OCI-LY7 (cell line): ENCODE measurements at regions not wholly inside any gene's neighbourhood (a gene's known extent, or its start where the extent isn't known, plus 50 kb on each side); places are given as distances from the start of the nearest gene placed in this dataset.

ENCODE experiments used
- BruUV-seq: library from RNA; stranded (reverse); fragments of 400-500 nt; replicated peaks from 2 replicates; lab custom pipeline; 2021; lab: Mats Ljungman, UMichigan
- CTCF ChIA-PET: fragments of 300-600 bp; sonication (Branson Sonifier 250); formaldehyde crosslinking; loops from one replicate; lab custom pipeline; 2022; ENCODE audit warnings: antibody characterized with exemption; ENCODE audit not compliant: unreplicated experiment; lab: Charles Lee
- POLR2A ChIA-PET: fragments of 300-600 bp; sonication (Branson Sonifier 250); formaldehyde crosslinking; loops from one replicate; lab custom pipeline; 2022; ENCODE audit warnings: antibody characterized with exemption; lab: Charles Lee
- DNase-seq: peaks from one replicate; pipeline ENCODE4 v3.0.0-alpha.2; 2015; ENCODE audit warnings: low spot score
- H2AFZ ChIP-seq: fragments of 200-600 bp; sonication (generic), shearing (Covaris generic); 2 replicates; pipeline ENCODE4 v1.6.1; 2014; ENCODE audit warnings: mild to moderate bottlenecking, antibody characterized with exemption, low read length, moderate library complexity
- H3K27ac ChIP-seq: fragments of 200-600 bp; sonication (generic); 2 replicates; pipeline ENCODE4 v1.5.1; 2014; ENCODE audit warnings: mixed run types, low read depth, mild to moderate bottlenecking, moderate library complexity, low read length, inconsistent platforms; ENCODE audit not compliant: poor library complexity, severe bottlenecking
- H3K36me3 ChIP-seq: fragments of 200-600 bp; sonication (generic); 2 replicates; pipeline ENCODE4 v1.6.1; 2014; ENCODE audit warnings: mild to moderate bottlenecking, antibody characterized with exemption, low read length, moderate library complexity, mixed read lengths; ENCODE audit not compliant: insufficient read depth
- H3K4me1 ChIP-seq: fragments of 200-600 bp; sonication (generic); 2 replicates; pipeline ENCODE4 v1.5.1; 2014; ENCODE audit warnings: mild to moderate bottlenecking, low read length; ENCODE audit not compliant: insufficient read depth, poor library complexity, severe bottlenecking
- H3K4me2 ChIP-seq: fragments of 200-600 bp; sonication (generic); 2 replicates; pipeline ENCODE4 v1.6.1; 2014; ENCODE audit warnings: mild to moderate bottlenecking, low read length
- H3K4me3 ChIP-seq: fragments of 200-600 bp; sonication (generic); 2 replicates; pipeline ENCODE4 v1.5.1; 2014; ENCODE audit warnings: mild to moderate bottlenecking, low read depth, low read length; ENCODE audit not compliant: poor library complexity, severe bottlenecking
- H3K79me2 ChIP-seq: fragments of 200-600 bp; sonication (generic); 2 replicates; pipeline ENCODE4 v1.6.1; 2016; ENCODE audit warnings: low read depth, mild to moderate bottlenecking, low read length, moderate library complexity, mixed read lengths; ENCODE audit not compliant: insufficient read depth
- H3K9me2 ChIP-seq: fragments of 200-600 bp; sonication (generic); 2 replicates; pipeline ENCODE4 v1.6.1; 2016; ENCODE audit warnings: mild to moderate bottlenecking, low read length, mixed read lengths; ENCODE audit not compliant: insufficient read depth
- H3K9me3 ChIP-seq: fragments of 200-600 bp; sonication (generic); 2 replicates; pipeline ENCODE4 v1.6.1; 2014; ENCODE audit warnings: mild to moderate bottlenecking, mixed run types, low read length, mixed read lengths
- H4K20me1 ChIP-seq: fragments of 200-600 bp; sonication (generic); 2 replicates; pipeline ENCODE4 v1.6.1; 2014; ENCODE audit warnings: mild to moderate bottlenecking, antibody characterized with exemption, low read length, moderate library complexity, mixed read lengths; ENCODE audit not compliant: insufficient read depth
- CTCF ChIP-seq: fragments of 200-600 bp; sonication (generic); conservative IDR thresholded peaks from 2 replicates; pipeline ENCODE4 v1.5.1; 2014; ENCODE audit warnings: mild to moderate bottlenecking, antibody characterized with exemption, low read length, moderate library complexity, mixed read lengths
- EZH2phosphoT487 ChIP-seq: fragments of 200-600 bp; sonication (generic); IDR thresholded peaks from 2 replicates; pipeline ENCODE4 v1.6.1; 2018; ENCODE audit warnings: low read depth, borderline replicate concordance, mild to moderate bottlenecking, mixed run types, antibody characterized with exemption, low read length, moderate library complexity, mixed read lengths
- intact Hi-C: fragments of 100-400 bp; cut with micrococcal nuclease; formaldehyde crosslinking; loops from one replicate; pipeline ENCODE4 v1.10.0; 2022; ENCODE audit not compliant: unreplicated experiment

- Histone ChIP-seq H3K4me2 (no peak overlapping the region), H3K4me1 (no peaks in the 10 kb centered on the region), H3K4me3 (no peak overlapping the region), H3K36me3 (no peaks in the 10 kb centered on the region), H3K27ac (no peak overlapping the region), H2AFZ (no peak overlapping the region), H3K9me3 (no peaks in the 10 kb centered on the region), H3K9me2 (no peaks in the 10 kb centered on the region), H3K79me2 (no peaks in the 10 kb centered on the region), H4K20me1 (no peaks in the 10 kb centered on the region)
- no TSS peak for BruUV-seq
- ChIA-PET CTCF (no interaction called here), POLR2A (interaction anchor here (0.6 kb wide), 1 partner anchor 38 kb away, joined by 4 read pairs; no protein-coding TSS in a partner anchor)
- intact Hi-C loops, result no loop called here
- TF ChIP-seq CTCF, result no peak
- no peak for TF ChIP-seq EZH2phosphoT487
- DNase-seq, result no peak
Observed at GRCh38 chr18:1627494-1627893, 722.8 kb downstream of the ADCYAP1 start.

- Histone ChIP-seq H3K9me3 (no peaks in the 10 kb centered on the region), H3K4me2 (no peak overlapping the region), H3K9me2 (no peaks in the 10 kb centered on the region), H3K36me3 (no peaks in the 10 kb centered on the region), H3K79me2 (no peaks in the 10 kb centered on the region), H4K20me1 (no peaks in the 10 kb centered on the region), H3K4me3 (no peak overlapping the region), H3K4me1 (no peaks in the 10 kb centered on the region), H3K27ac (no peak overlapping the region), H2AFZ (no peak overlapping the region)
- no TSS peak for BruUV-seq
- CTCF ChIA-PET, result no interaction called here
- no peak for TF ChIP-seq EZH2phosphoT487
- TF ChIP-seq CTCF, result no peak
- no peak for DNase-seq
- intact Hi-C loops, result no loop called here
- POLR2A ChIA-PET, result no interaction called here
Observed at GRCh38 chr18:1648712-1649111, 744.0 kb downstream of the ADCYAP1 start.

GRCh38 chr18:1652018-1652417 is 747.3 kb downstream of the ADCYAP1 start:
- CTCF ChIA-PET, result no interaction called here

More at GRCh38 chr18:1652018-1652417, 747.3 kb downstream of the ADCYAP1 start:
- Histone ChIP-seq H2AFZ (no peak overlapping the region), H4K20me1 (no peaks in the 10 kb centered on the region), H3K79me2 (no peaks in the 10 kb centered on the region), H3K4me2 (no peak overlapping the region), H3K27ac (no peak overlapping the region), H3K9me2 (no peaks in the 10 kb centered on the region), H3K36me3 (no peaks in the 10 kb centered on the region), H3K4me1 (no peaks in the 10 kb centered on the region), H3K9me3 (no peaks in the 10 kb centered on the region), H3K4me3 (no peak overlapping the region)
- TF ChIP-seq EZH2phosphoT487 (no peak), CTCF (no peak)
- intact Hi-C loops, result no loop called here
- DNase-seq, result no peak
- POLR2A ChIA-PET, result no interaction called here
- no TSS peak for BruUV-seq
